IMR-90 (cell line): ENCODE measurements at regions not wholly inside any gene's neighbourhood (a gene's known extent, or its start where the extent isn't known, plus 50 kb on each side); places are given as distances from the start of the nearest gene placed in this dataset.

Source experiments
- ATAC-seq: fragments of 200-7000 bp; cut with Tn5 transposase; 2 replicates; pipeline ENCODE4 v1.9.1; 2020; ENCODE audit warnings: low read depth, mild to moderate bottlenecking, moderate library complexity
- BruUV-seq: library from RNA; stranded (reverse); fragments of 400-500 nt; replicated peaks from 2 replicates; lab custom pipeline; 2021; lab: Mats Ljungman, UMichigan
- CTCF ChIA-PET: fragments of 300-600 bp; formaldehyde crosslinking; extraction: SDS; loops from one replicate; lab custom pipeline; 2021; ENCODE audit warnings: antibody characterized with exemption; lab: Yijun Ruan, JAX
- POLR2A ChIA-PET: fragments of 300-600 bp; sonication (Branson Sonifier 250); formaldehyde crosslinking; loops from one replicate; lab custom pipeline; 2022; ENCODE audit warnings: antibody characterized with exemption; ENCODE audit not compliant: unreplicated experiment; lab: Charles Lee
- DNase-seq: peaks from one replicate; pipeline ENCODE4 v3.0.0; 2013
- H2AFZ ChIP-seq: replicated peaks from 2 replicates; pipeline ENCODE3; 2013; ENCODE audit warnings: low read length, mild to moderate bottlenecking; ENCODE audit not compliant: poor library complexity
- H2AK5ac ChIP-seq: 2 replicates; pipeline ENCODE4 v1.6.1; 2013; ENCODE audit warnings: low read depth, low read length, inconsistent platforms
- H2AK9ac ChIP-seq: replicated peaks from 2 replicates; pipeline ENCODE3; 2013; ENCODE audit warnings: mild to moderate bottlenecking, low read depth, low read length, moderate library complexity; ENCODE audit not compliant: poor library complexity
- H2BK120ac ChIP-seq: 2 replicates; pipeline ENCODE4 v1.6.1; 2013; ENCODE audit warnings: low read depth, low read length, inconsistent platforms
- H2BK15ac ChIP-seq: 3 replicates; pipeline ENCODE4 v1.6.1; 2013; ENCODE audit warnings: low read depth, low read length, inconsistent platforms
- H2BK20ac ChIP-seq: 2 replicates; pipeline ENCODE4 v1.6.1; 2013; ENCODE audit warnings: low read depth, mild to moderate bottlenecking, inconsistent platforms, low read length, moderate library complexity
- H2BK5ac ChIP-seq: 2 replicates; pipeline ENCODE4 v1.6.1; 2013; ENCODE audit warnings: mild to moderate bottlenecking, low read depth, low read length, inconsistent platforms; ENCODE audit not compliant: poor library complexity, severe bottlenecking
- H3K14ac ChIP-seq: replicated peaks from 2 replicates; pipeline ENCODE4 v1.6.1; 2013; ENCODE audit warnings: low read depth, low read length, inconsistent platforms
- H3K18ac ChIP-seq: 2 replicates; pipeline ENCODE4 v1.6.1; 2013; ENCODE audit warnings: low read depth, low read length, control low read depth
- H3K23ac ChIP-seq: 2 replicates; pipeline ENCODE4 v1.6.1; 2013; ENCODE audit warnings: low read depth, low read length, inconsistent platforms
- H3K27ac ChIP-seq: 2 replicates; pipeline ENCODE4 v1.5.1; 2013; ENCODE audit warnings: mild to moderate bottlenecking, control low read depth, low read length; ENCODE audit not compliant: insufficient read depth
- H3K27me3 ChIP-seq: 2 replicates; pipeline ENCODE4 v1.6.1; 2013; ENCODE audit warnings: low read length; ENCODE audit not compliant: control insufficient read depth, insufficient read depth
- H3K36me3 ChIP-seq: 2 replicates; pipeline ENCODE4 v1.6.1; 2013; ENCODE audit warnings: low read length, mixed read lengths; ENCODE audit not compliant: control insufficient read depth, insufficient read depth
- H3K4ac ChIP-seq: 2 replicates; pipeline ENCODE4 v1.6.1; 2013; ENCODE audit warnings: low read depth, low read length, inconsistent platforms
- H3K4me1 ChIP-seq: 2 replicates; pipeline ENCODE4 v1.6.1; 2013; ENCODE audit warnings: low read length, mixed read lengths; ENCODE audit not compliant: control insufficient read depth, insufficient read depth
- H3K4me2 ChIP-seq: 2 replicates; pipeline ENCODE4 v1.6.1; 2013; ENCODE audit warnings: low read depth, mild to moderate bottlenecking, control low read depth, low read length, moderate library complexity
- H3K4me3 ChIP-seq: 2 replicates; pipeline ENCODE4 v1.5.1; 2013; ENCODE audit warnings: low read depth, mild to moderate bottlenecking, control low read depth, low read length, moderate library complexity; ENCODE audit not compliant: insufficient read depth
- H3K56ac ChIP-seq: 2 replicates; pipeline ENCODE4 v1.6.1; 2013; ENCODE audit warnings: low read length, inconsistent platforms; ENCODE audit not compliant: insufficient read depth; ENCODE audit errors: extremely low read depth
- H3K79me1 ChIP-seq, 2 experiments: 2 replicates each; pipeline ENCODE4 v1.6.1; 2013; ENCODE audit warnings: low read length in 2 of 2, inconsistent platforms in 1 of 2, low read depth in 1 of 2
- H3K9ac ChIP-seq: 2 replicates; pipeline ENCODE4 v1.6.1; 2013; ENCODE audit warnings: low read depth, low read length, control low read depth
- H3K9me1 ChIP-seq: 2 replicates; pipeline ENCODE4 v1.6.1; 2013; ENCODE audit warnings: low read length, inconsistent platforms; ENCODE audit not compliant: insufficient read depth
- H3K9me3 ChIP-seq: 2 replicates; pipeline ENCODE4 v1.6.1; 2013; ENCODE audit warnings: low read length; ENCODE audit not compliant: control insufficient read depth, insufficient read depth
- H4K20me1 ChIP-seq: 2 replicates; pipeline ENCODE4 v1.6.1; 2013; ENCODE audit warnings: low read length, inconsistent platforms; ENCODE audit not compliant: insufficient read depth
- H4K5ac ChIP-seq: 2 replicates; pipeline ENCODE4 v1.6.1; 2013; ENCODE audit warnings: mild to moderate bottlenecking, low read depth, low read length, control low read depth
- H4K8ac ChIP-seq, 2 experiments: 2 replicates each; pipeline ENCODE4 v1.6.1; 2013; ENCODE audit warnings: low read depth in 2 of 2, low read length in 2 of 2, control low read depth in 1 of 2, inconsistent platforms in 1 of 2
- H4K91ac ChIP-seq: 2 replicates; pipeline ENCODE4 v1.6.1; 2013; ENCODE audit warnings: low read depth, low read length, inconsistent platforms; ENCODE audit not compliant: insufficient read depth
- BHLHE40 ChIP-seq: fragments of 150-350 bp; IDR thresholded peaks from 2 replicates; pipeline ENCODE4 v1.6.1; 2016; ENCODE audit warnings: mild to moderate bottlenecking, low read depth, low read length
- CEBPB ChIP-seq: IDR thresholded peaks from 2 replicates; pipeline ENCODE4 v1.6.1; 2012; ENCODE audit warnings: low read depth, low read length, improper control_type of control experiment
- CHD1 ChIP-seq: IDR thresholded peaks from 2 replicates; pipeline ENCODE4 v1.6.1; 2012; ENCODE audit warnings: low read depth, low read length, improper control_type of control experiment
- ELK1 ChIP-seq: fragments of 150-350 bp; IDR thresholded peaks from 2 replicates; pipeline ENCODE4 v1.6.1; 2016; ENCODE audit warnings: low read depth, mild to moderate bottlenecking, low read length, moderate library complexity, borderline replicate concordance
- FOS ChIP-seq: fragments of 150-350 bp; IDR thresholded peaks from 2 replicates; pipeline ENCODE4 v1.6.1; 2016; ENCODE audit warnings: low read depth, low read length
- MAFK ChIP-seq: IDR thresholded peaks from 2 replicates; pipeline ENCODE4 v1.6.1; 2012; ENCODE audit warnings: low read depth, low read length, improper control_type of control experiment
- MAZ ChIP-seq: IDR thresholded peaks from 2 replicates; pipeline ENCODE4 v1.6.1; 2012; ENCODE audit warnings: low read depth, mild to moderate bottlenecking, low read length, improper control_type of control experiment, moderate library complexity, borderline replicate concordance
- MXI1 ChIP-seq: IDR thresholded peaks from 2 replicates; pipeline ENCODE4 v1.6.1; 2012; ENCODE audit warnings: low read depth, mild to moderate bottlenecking, low read length, moderate library complexity, borderline replicate concordance
- NFE2L2 ChIP-seq: fragments of 150-350 bp; IDR thresholded peaks from 2 replicates; pipeline ENCODE4 v1.6.1; 2016; ENCODE audit warnings: low read depth, mild to moderate bottlenecking, low read length
- POLR2A ChIP-seq: IDR thresholded peaks from 2 replicates; pipeline ENCODE4 v1.6.1; 2012; ENCODE audit warnings: mild to moderate bottlenecking, low read depth, low read length
- RAD21 ChIP-seq: IDR thresholded peaks from 2 replicates; pipeline ENCODE4 v1.6.1; 2012; ENCODE audit warnings: low read length, improper control_type of control experiment
- RCOR1 ChIP-seq: IDR thresholded peaks from 2 replicates; pipeline ENCODE4 v1.6.1; 2012; ENCODE audit warnings: mild to moderate bottlenecking, low read length, improper control_type of control experiment; ENCODE audit not compliant: insufficient replicate concordance
- RFX5 ChIP-seq: IDR thresholded peaks from 2 replicates; pipeline ENCODE4 v1.8.0; 2012; ENCODE audit warnings: low read depth, mild to moderate bottlenecking, low read length, moderate library complexity
- USF2 ChIP-seq: fragments of 150-350 bp; IDR thresholded peaks from 2 replicates; pipeline ENCODE4 v1.6.1; 2017; ENCODE audit warnings: mild to moderate bottlenecking, antibody characterized with exemption, low read length, low read depth
- dilution Hi-C: fragments of 300-500 bp; cut with HindIII; formaldehyde crosslinking; loops from one replicate; pipeline ENCODE4 v1.14.3; 2018; ENCODE audit warnings: low sequenced_read_pairs; ENCODE audit not compliant: unreplicated experiment
- in situ Hi-C: fragments of 300-500 bp; cut with MboI; formaldehyde crosslinking; loops from 3 replicates; pipeline ENCODE4 v1.14.3; 2019; ENCODE audit warnings: low sequenced_read_pairs, inconsistent platforms, mixed read lengths
- intact Hi-C: fragments of 100-400 bp; cut with micrococcal nuclease; formaldehyde crosslinking; loops from 2 replicates; pipeline ENCODE4 v1.10.0; 2022

- Histone ChIP-seq H2BK20ac (no peak overlapping the region), H3K9me3 (peaks cover 6% of the 10 kb centered on the region), H3K9me1 (no peaks in the 10 kb centered on the region), H3K27ac (no peak overlapping the region), H3K27me3 (no peaks in the 10 kb centered on the region), H4K91ac (no peak overlapping the region), H2AK9ac (no peak overlapping the region), H3K36me3 (no peaks in the 10 kb centered on the region), H3K14ac (no peak overlapping the region), H3K18ac (no peak overlapping the region), H4K5ac (no peak overlapping the region), H3K4ac (no peak overlapping the region), H3K4me2 (no peak overlapping the region), H4K20me1 (no peaks in the 10 kb centered on the region), H2AK5ac (no peak overlapping the region), H2BK15ac (no peak overlapping the region), H2BK120ac (no peak overlapping the region), H4K8ac (no peak overlapping the region), H3K79me1 (no peaks in the 10 kb centered on the region), H3K23ac (no peak overlapping the region), H3K4me3 (no peak overlapping the region), H3K56ac (no peak overlapping the region), H3K4me1 (no peaks in the 10 kb centered on the region), H3K9ac (no peak overlapping the region), H2AFZ (no peak overlapping the region), H2BK5ac (no peak overlapping the region)
- intact Hi-C loops (no loop called here), in situ Hi-C loops (no loop called here), dilution Hi-C loops (no loop called here)
- ChIA-PET POLR2A (no interaction called here), CTCF (no interaction called here)
- TF ChIP-seq NFE2L2 (no peak), MXI1 (no peak), ELK1 (no peak), CHD1 (no peak), RCOR1 (no peak), MAZ (no peak), BHLHE40 (no peak), FOS (no peak), CEBPB (no peak), POLR2A (no peak), RFX5 (no peak), USF2 (no peak), RAD21 (no peak), MAFK (no peak)
- no peak for ATAC-seq
- no TSS peak for BruUV-seq
- no peak for DNase-seq
Measured at GRCh38 chr3:84223512-84223911, 735.3 kb upstream of the CADM2 start.
